Upper lobe of right lung (tissue), 1 donor: ENCODE measurements at regions not wholly inside any gene's neighbourhood (a gene's known extent, or its start where the extent isn't known, plus 50 kb on each side); places are given as distances from the start of the nearest gene placed in this dataset.

Experiments used
- ATAC-seq: fragments of 200-7000 bp; cut with Tn5 transposase; one replicate; pipeline ENCODE4 v1.9.1; 2020; ENCODE audit warnings: mild to moderate bottlenecking, moderate library complexity
- DNase-seq: peaks from one replicate; pipeline ENCODE4 v3.0.0-alpha.2; 2020
- H3K27ac ChIP-seq: fragments of 200-600 bp; one replicate; pipeline ENCODE4 v1.8.0; 2022
- H3K27me3 ChIP-seq: fragments of 200-600 bp; one replicate; pipeline ENCODE4 v1.8.0; 2022; ENCODE audit warnings: mild to moderate bottlenecking
- H3K36me3 ChIP-seq: fragments of 200-600 bp; one replicate; pipeline ENCODE4 v1.8.0; 2022
- H3K4me1 ChIP-seq: fragments of 200-600 bp; one replicate; pipeline ENCODE4 v1.8.0; 2022
- H3K4me3 ChIP-seq: fragments of 200-600 bp; one replicate; pipeline ENCODE4 v1.8.0; 2022; ENCODE audit warnings: mild to moderate bottlenecking
- H3K9me3 ChIP-seq: fragments of 200-600 bp; one replicate; pipeline ENCODE4 v1.8.0; 2022
- intact Hi-C: fragments of 100-400 bp; cut with DNase I; formaldehyde crosslinking; loops from one replicate; pipeline ENCODE4 v1.11.0; 2022
- TF ChIP-seq, protein P1 (sequence below): fragments of 200-600 bp; IDR thresholded peaks from one replicate; pipeline ENCODE4 v1.8.0; 2022; ENCODE audit warnings: antibody characterized with exemption
- donor health status: DM: no; HTN: yes; CAD: no; lungs with severe emphysema.

DNA sequence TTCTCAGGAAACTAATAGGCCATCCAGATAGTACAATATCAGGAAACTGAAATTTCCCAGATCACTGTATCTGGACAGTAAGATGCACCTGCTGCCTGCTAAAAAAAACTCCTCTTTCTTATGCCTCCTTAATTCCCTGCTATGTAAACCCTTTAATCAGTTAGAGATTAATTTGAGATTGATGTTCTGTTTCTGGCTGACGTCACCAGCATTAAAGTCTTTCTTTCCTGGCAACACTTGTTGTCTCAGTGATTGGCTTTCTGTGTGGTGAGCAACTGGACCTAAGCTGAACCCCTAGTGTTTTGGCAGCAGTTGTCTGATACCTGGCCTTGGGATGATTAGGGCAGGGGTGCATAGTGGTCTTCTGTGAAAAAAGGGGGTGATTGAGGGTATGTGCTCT, 175.8 kb downstream of the TENT4A start:
- H3K9me3 ChIP-seq = peaks cover 13% of the 10 kb centered on the region
- intact Hi-C loops = no loop called here
- H3K4me1 ChIP-seq = no peaks in the 10 kb centered on the region
- no peak overlapping the region for H3K4me3 ChIP-seq
- H3K27me3 ChIP-seq = no peaks in the 10 kb centered on the region
- TF ChIP-seq, protein P1, sequence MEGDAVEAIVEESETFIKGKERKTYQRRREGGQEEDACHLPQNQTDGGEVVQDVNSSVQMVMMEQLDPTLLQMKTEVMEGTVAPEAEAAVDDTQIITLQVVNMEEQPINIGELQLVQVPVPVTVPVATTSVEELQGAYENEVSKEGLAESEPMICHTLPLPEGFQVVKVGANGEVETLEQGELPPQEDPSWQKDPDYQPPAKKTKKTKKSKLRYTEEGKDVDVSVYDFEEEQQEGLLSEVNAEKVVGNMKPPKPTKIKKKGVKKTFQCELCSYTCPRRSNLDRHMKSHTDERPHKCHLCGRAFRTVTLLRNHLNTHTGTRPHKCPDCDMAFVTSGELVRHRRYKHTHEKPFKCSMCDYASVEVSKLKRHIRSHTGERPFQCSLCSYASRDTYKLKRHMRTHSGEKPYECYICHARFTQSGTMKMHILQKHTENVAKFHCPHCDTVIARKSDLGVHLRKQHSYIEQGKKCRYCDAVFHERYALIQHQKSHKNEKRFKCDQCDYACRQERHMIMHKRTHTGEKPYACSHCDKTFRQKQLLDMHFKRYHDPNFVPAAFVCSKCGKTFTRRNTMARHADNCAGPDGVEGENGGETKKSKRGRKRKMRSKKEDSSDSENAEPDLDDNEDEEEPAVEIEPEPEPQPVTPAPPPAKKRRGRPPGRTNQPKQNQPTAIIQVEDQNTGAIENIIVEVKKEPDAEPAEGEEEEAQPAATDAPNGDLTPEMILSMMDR = no peak
- H3K36me3 ChIP-seq = no peaks in the 10 kb centered on the region
- ATAC-seq (no peak), DNase-seq (no peak)
- H3K27ac ChIP-seq = no peak overlapping the region

DNA sequence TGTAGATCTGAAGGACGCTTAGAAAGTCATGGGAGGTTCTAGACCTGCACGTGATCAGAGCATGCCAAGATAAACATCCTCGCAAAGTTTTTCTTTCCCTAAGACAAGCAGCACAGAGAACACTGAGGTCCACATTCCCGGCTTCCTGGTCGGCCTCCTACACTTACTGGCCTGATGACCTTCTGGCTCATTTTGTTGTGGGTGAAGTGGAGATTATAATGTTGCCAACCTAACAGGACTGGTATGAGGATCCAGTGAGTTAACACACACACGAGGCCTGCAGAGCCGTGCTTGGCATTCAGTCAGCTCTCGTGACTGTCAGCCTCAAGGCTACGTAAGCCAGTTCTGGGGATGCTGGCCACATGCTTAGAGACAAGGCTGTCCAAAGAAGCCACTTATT, 186.0 kb downstream of the TENT4A start:
- DNase-seq (no peak), ATAC-seq (peak; percentile 40)
- H3K4me3 ChIP-seq = no peak overlapping the region
- H3K9me3 ChIP-seq = no peaks in the 10 kb centered on the region
- intact Hi-C loops = no loop called here
- no peaks in the 10 kb centered on the region for H3K4me1 ChIP-seq
- no peaks in the 10 kb centered on the region for H3K36me3 ChIP-seq
- H3K27me3 ChIP-seq = no peaks in the 10 kb centered on the region
- no peak overlapping the region for H3K27ac ChIP-seq
- TF ChIP-seq, protein P1 = no peak

DNA sequence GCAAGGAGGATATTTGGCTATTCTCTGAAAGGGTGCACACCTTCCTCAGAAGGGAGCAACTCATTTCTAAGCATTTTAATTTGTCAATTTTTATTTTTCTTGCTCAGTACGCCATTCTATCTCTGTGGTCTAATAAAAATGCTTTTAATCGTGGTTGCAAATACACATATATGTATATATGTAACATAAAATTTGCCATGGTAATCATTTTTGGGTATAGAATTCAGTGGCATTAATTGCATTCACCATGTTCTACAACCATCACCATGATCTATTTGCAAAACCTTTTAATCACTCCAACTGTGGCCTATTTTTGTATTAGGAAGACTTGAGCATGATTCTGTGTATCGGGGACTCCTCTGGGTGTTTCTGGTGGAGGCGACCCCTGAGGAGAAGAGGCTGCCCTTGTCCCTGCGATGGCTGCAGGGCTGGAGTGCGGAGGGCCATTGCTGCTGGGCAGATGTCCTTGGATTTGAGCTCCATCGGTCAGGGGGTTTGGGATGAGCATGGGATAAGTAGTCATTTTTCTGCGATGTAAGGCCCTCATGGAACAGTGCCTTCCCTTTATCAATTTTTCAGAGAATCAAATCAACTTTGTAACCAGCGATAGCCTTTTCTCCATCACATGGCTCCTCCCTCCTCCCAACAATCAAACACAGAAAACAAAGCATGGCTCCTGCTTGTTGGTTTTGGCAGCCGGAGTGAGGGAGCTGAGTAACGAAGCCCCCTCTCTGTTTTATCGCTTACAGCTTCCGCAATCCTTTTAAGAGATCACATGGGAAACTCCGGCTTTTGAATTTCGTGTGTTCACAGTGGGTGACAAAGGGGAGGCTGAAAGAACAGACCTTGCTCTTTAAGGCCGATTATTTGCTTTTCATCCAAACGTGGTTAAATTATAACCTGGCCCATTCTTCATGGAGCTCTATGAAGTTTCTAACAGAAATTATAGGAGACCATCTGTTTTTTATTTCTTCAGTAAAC, 187.3 kb downstream of the TENT4A start:
- TF ChIP-seq, protein P1 = no peak
- DNase-seq = no peak
- no peak for ATAC-seq
- H3K4me1 ChIP-seq = no peaks in the 10 kb centered on the region
- H3K27me3 ChIP-seq = no peaks in the 10 kb centered on the region
- no peaks in the 10 kb centered on the region for H3K36me3 ChIP-seq
- no peak overlapping the region for H3K4me3 ChIP-seq
- H3K27ac ChIP-seq = no peak overlapping the region
- intact Hi-C loops = no loop called here
- no peaks in the 10 kb centered on the region for H3K9me3 ChIP-seq

DNA sequence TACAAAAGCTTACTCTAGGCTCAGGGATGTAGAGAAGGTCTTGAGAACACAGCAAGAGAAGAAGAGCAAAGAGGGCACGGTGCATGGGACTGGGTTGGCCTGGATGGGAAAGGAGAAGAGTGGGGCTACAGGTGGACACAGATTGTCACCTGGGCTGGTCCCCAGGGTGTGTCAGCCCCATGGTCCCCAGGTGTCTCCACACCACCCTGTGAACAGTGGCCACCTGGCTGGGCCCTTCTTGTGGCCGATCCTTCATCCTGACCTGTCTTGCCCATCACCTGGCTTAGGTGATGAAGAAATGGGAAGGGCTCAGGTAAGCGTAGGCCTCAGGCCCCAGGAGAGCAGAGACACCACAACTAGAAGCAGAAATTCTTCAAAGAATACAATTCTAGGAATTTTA, 188.9 kb downstream of the TENT4A start:
- TF ChIP-seq, protein P1 = no peak
- no peak overlapping the region for H3K27ac ChIP-seq

DNA sequence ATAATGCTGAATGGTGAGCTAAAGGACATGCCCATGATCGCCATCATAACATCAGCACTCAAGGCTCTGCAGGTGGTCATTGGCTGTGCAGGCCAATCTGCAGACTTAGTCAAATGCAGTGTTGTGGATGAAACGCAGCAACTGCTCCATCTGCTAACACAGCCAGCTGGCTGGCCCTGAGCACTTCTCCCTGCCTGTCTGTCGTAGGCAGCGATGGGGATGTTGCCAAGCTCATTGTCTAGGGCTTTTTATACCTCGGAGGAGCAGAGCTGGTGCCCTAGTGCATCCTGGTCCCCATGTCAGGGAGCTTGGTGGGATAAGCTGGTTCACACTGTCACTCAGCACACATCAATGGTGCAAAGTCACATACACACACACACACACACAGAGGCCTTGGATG, 189.4 kb downstream of the TENT4A start:
- ATAC-seq = no peak
- no peaks in the 10 kb centered on the region for H3K4me1 ChIP-seq
- no peak for DNase-seq
- intact Hi-C loops = no loop called here
- no peak overlapping the region for H3K27ac ChIP-seq
- TF ChIP-seq, protein P1 = no peak
- no peak overlapping the region for H3K4me3 ChIP-seq
- H3K27me3 ChIP-seq = peaks cover 4% of the 10 kb centered on the region
- H3K9me3 ChIP-seq = no peaks in the 10 kb centered on the region
- no peaks in the 10 kb centered on the region for H3K36me3 ChIP-seq

More for the DNA sequence above, 188.9 kb downstream of the TENT4A start:
- no peaks in the 10 kb centered on the region for H3K36me3 ChIP-seq
- H3K4me3 ChIP-seq = no peak overlapping the region
- no peak for DNase-seq
- ATAC-seq = no peak
- intact Hi-C loops = no loop called here
- no peaks in the 10 kb centered on the region for H3K9me3 ChIP-seq
- no peaks in the 10 kb centered on the region for H3K4me1 ChIP-seq
- peaks cover 2% of the 10 kb centered on the region for H3K27me3 ChIP-seq
